ENCODE measurements at regions not wholly inside any gene's neighbourhood (a gene's known extent, or its start where the extent isn't known, plus 50 kb on each side); places are given as distances from the start of the nearest gene placed in this dataset.
"Not testable (repeated sequence)": the region's sequence is repeated elsewhere in the genome, so short reads cannot be mapped to it uniquely, and the experiment has no call there.

GRCh38 chr9:75362446-75362845 is 274.1 kb downstream of the OSTF1 start:
- not testable (repeated sequence) for DNase-seq; H3K27me3 Mint-ChIP-seq (ENCODE audit: low read depth); H3K4me3 Mint-ChIP-seq; H3K36me3 Mint-ChIP-seq (ENCODE audit: insufficient read depth); ATAC-seq; H3K4me1 Mint-ChIP-seq (ENCODE audit: low read depth)
- peaks cover 22% of the 10 kb centered on the region for H3K9me3 Mint-ChIP-seq

- ATAC-seq: no peak
- DNase-seq: no peak
- no peaks in the 10 kb centered on the region for H3K36me3 Mint-ChIP-seq (ENCODE audit: insufficient read depth)
- H3K4me3 Mint-ChIP-seq: no peak overlapping the region
- H3K27me3 Mint-ChIP-seq (ENCODE audit: low read depth): no peaks in the 10 kb centered on the region
- no peaks in the 10 kb centered on the region for H3K4me1 Mint-ChIP-seq (ENCODE audit: low read depth)
- H3K9me3 Mint-ChIP-seq: peaks cover 22% of the 10 kb centered on the region
These were observed 276.9 kb downstream of the OSTF1 start for GRCh38 chr9:75365196-75365595.

- DNase-seq (no peak), ATAC-seq (no peak)
- H3K9me3 Mint-ChIP-seq: peaks cover 2% of the 10 kb centered on the region
- H3K4me1 Mint-ChIP-seq (ENCODE audit: low read depth): no peaks in the 10 kb centered on the region
- H3K36me3 Mint-ChIP-seq (ENCODE audit: insufficient read depth): no peaks in the 10 kb centered on the region
- no peak overlapping the region for H3K4me3 Mint-ChIP-seq
- H3K27me3 Mint-ChIP-seq (ENCODE audit: low read depth): no peaks in the 10 kb centered on the region
These were observed 281.7 kb downstream of the OSTF1 start for GRCh38 chr9:75369989-75370388.

GRCh38 chr9:75372499-75373268 is 284.4 kb downstream of the OSTF1 start:
- no peaks in the 10 kb centered on the region for H3K9me3 Mint-ChIP-seq
- DNase-seq: no peak
- no peaks in the 10 kb centered on the region for H3K27me3 Mint-ChIP-seq (ENCODE audit: low read depth)
- H3K4me3 Mint-ChIP-seq: no peak overlapping the region
- ATAC-seq: no peak
- no peaks in the 10 kb centered on the region for H3K36me3 Mint-ChIP-seq (ENCODE audit: insufficient read depth)
- H3K4me1 Mint-ChIP-seq (ENCODE audit: low read depth): no peaks in the 10 kb centered on the region

- no peaks in the 10 kb centered on the region for H3K4me1 Mint-ChIP-seq (ENCODE audit: low read depth)
- no peaks in the 10 kb centered on the region for H3K27me3 Mint-ChIP-seq (ENCODE audit: low read depth)
- DNase-seq: no peak
- ATAC-seq: no peak
- H3K36me3 Mint-ChIP-seq (ENCODE audit: insufficient read depth): no peaks in the 10 kb centered on the region
- no peak overlapping the region for H3K4me3 Mint-ChIP-seq
- no peaks in the 10 kb centered on the region for H3K9me3 Mint-ChIP-seq
These were observed 288.5 kb downstream of the OSTF1 start for GRCh38 chr9:75376680-75377254.

DNA sequence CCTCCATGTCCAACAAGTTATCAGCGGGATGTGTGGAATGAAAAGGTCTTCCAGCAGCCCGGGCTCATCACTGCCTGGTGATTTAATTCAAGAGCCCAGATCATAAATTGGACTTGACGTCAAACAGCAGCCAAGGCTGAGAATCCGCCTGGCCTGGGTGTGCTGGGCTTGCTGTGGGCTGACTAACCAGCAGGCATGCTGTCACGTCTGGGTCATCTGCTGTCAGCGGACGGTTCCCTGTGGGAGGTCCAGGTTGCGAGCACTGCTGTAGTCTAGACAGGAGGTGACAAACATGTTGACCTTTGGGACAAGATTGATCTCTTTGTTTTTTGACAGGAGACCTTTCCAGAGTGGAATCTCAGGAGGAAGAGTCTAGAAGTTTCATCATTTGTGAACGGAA is 289.7 kb downstream of the OSTF1 start:
- Mint-ChIP-seq H3K9me3 (peaks cover 4% of the 10 kb centered on the region), H3K27me3 (ENCODE audit: low read depth) (no peaks in the 10 kb centered on the region), H3K4me1 (ENCODE audit: low read depth) (no peaks in the 10 kb centered on the region), H3K4me3 (no peak overlapping the region), H3K36me3 (ENCODE audit: insufficient read depth) (no peaks in the 10 kb centered on the region)
- no peak for DNase-seq
- no peak for ATAC-seq

- no peak for DNase-seq
- Mint-ChIP-seq H3K9me3 (peaks cover 4% of the 10 kb centered on the region), H3K36me3 (ENCODE audit: insufficient read depth) (no peaks in the 10 kb centered on the region), H3K4me3 (no peak overlapping the region), H3K4me1 (ENCODE audit: low read depth) (no peaks in the 10 kb centered on the region), H3K27me3 (ENCODE audit: low read depth) (no peaks in the 10 kb centered on the region)
- no peak for ATAC-seq
These were observed 290.6 kb downstream of the OSTF1 start for GRCh38 chr9:75378926-75379325.

GRCh38 chr9:75382126-75382525 is 293.8 kb downstream of the OSTF1 start:
- Mint-ChIP-seq H3K4me3 (no peak overlapping the region), H3K4me1 (ENCODE audit: low read depth) (no peaks in the 10 kb centered on the region), H3K36me3 (ENCODE audit: insufficient read depth) (no peaks in the 10 kb centered on the region), H3K27me3 (ENCODE audit: low read depth) (no peaks in the 10 kb centered on the region), H3K9me3 (peaks cover 25% of the 10 kb centered on the region)
- ATAC-seq (no peak), DNase-seq (no peak)

DNA sequence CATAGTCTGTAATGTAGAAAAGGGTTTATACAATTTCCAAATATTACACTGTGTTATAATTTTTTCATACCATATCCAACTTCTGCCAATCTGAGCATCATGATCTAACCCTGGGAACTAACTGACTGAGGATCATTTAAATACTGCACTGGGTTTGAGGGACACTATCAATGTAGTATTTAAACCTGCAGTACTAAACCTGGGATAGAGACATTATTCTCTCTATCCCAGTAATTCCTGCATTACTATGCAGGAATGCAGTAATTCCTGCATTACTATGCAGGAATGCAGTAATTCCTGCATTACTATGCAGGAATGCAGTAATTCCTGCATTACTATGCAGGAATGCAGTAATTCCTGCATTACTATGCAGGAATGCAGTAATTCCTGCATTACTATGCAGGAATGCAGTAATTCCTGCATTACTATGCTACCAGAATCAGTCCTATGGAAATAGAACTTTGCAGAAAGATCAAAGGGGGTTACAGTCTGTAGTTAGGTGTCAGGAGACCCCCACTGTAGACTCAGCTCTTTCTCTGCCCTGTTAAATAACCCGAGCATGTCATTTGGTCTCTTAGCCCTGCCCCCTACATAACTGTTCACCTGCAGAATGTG is 295.2 kb downstream of the OSTF1 start:
- not testable (repeated sequence) for H3K4me3 Mint-ChIP-seq; H3K27me3 Mint-ChIP-seq (ENCODE audit: low read depth); H3K36me3 Mint-ChIP-seq (ENCODE audit: insufficient read depth); ATAC-seq; DNase-seq; H3K4me1 Mint-ChIP-seq (ENCODE audit: low read depth)
- H3K9me3 Mint-ChIP-seq: peaks cover 25% of the 10 kb centered on the region

- H3K36me3 Mint-ChIP-seq (ENCODE audit: insufficient read depth): no peaks in the 10 kb centered on the region
These were observed 296.9 kb downstream of the OSTF1 start for GRCh38 chr9:75385236-75385635.

GRCh38 chr9:75389101-75389500 is 300.8 kb downstream of the OSTF1 start:
- peaks cover 21% of the 10 kb centered on the region for H3K9me3 Mint-ChIP-seq
- H3K4me1 Mint-ChIP-seq (ENCODE audit: low read depth): no peaks in the 10 kb centered on the region
- H3K4me3 Mint-ChIP-seq: no peak overlapping the region
- no peaks in the 10 kb centered on the region for H3K27me3 Mint-ChIP-seq (ENCODE audit: low read depth)
- ATAC-seq (no peak), DNase-seq (no peak)
- no peaks in the 10 kb centered on the region for H3K36me3 Mint-ChIP-seq (ENCODE audit: insufficient read depth)

More at GRCh38 chr9:75385236-75385635, 296.9 kb downstream of the OSTF1 start:
- Mint-ChIP-seq H3K27me3 (ENCODE audit: low read depth) (no peaks in the 10 kb centered on the region), H3K4me1 (ENCODE audit: low read depth) (no peaks in the 10 kb centered on the region), H3K4me3 (no peak overlapping the region), H3K9me3 (peaks cover 25% of the 10 kb centered on the region)
- ATAC-seq (no peak), DNase-seq (no peak)

DNA sequence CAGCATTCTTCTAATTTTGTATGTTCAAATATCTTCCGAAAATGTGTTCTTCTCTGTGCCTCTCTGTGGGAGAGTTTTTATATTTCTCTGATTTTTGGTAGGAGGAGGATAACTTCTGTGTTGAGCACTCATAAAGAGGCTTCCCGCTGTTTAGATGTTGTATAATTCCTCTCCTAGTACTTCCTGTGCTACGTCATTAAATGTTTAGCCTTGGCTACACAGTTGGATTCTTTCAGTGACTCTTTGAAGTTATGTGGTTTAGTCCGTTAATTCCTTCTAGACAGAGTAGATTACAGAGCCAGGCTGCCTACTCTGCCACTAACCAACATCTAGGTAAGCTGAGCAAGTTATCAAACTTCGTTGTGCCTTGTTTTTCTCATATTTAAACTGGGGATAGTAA is 302.6 kb downstream of the OSTF1 start:
- no peak for DNase-seq
- Mint-ChIP-seq H3K4me3 (no peak overlapping the region), H3K9me3 (peaks cover 4% of the 10 kb centered on the region), H3K27me3 (ENCODE audit: low read depth) (no peaks in the 10 kb centered on the region), H3K36me3 (ENCODE audit: insufficient read depth) (no peaks in the 10 kb centered on the region), H3K4me1 (ENCODE audit: low read depth) (no peaks in the 10 kb centered on the region)
- no peak for ATAC-seq

DNA sequence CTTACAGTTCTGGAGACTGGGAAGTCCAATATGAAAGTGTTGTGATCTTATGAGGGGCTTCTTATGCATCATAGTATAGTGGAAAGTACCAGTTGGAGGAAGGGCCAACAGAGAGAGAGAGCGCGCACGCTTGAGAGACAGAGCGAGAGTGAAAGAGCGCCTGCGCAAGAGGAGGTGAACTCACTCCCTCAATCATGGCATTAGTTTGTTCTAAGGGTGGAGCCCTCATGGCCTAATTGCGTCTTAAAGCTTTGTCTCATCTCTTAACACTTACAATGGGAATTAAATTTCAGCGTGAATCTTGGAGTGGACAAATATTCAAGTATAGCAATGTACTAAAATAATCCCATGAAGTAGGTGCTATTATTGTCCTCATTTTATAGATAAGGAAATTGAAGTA is 303.2 kb downstream of the OSTF1 start:
- ATAC-seq (no peak), DNase-seq (no peak)
- Mint-ChIP-seq H3K36me3 (ENCODE audit: insufficient read depth) (no peaks in the 10 kb centered on the region), H3K4me3 (no peak overlapping the region), H3K4me1 (ENCODE audit: low read depth) (no peaks in the 10 kb centered on the region), H3K9me3 (no peaks in the 10 kb centered on the region), H3K27me3 (ENCODE audit: low read depth) (no peaks in the 10 kb centered on the region)

GRCh38 chr9:75395336-75395735 is 307.0 kb downstream of the OSTF1 start:
- Mint-ChIP-seq H3K27me3 (ENCODE audit: low read depth) (no peaks in the 10 kb centered on the region), H3K4me3 (no peak overlapping the region), H3K36me3 (ENCODE audit: insufficient read depth) (no peaks in the 10 kb centered on the region), H3K4me1 (ENCODE audit: low read depth) (no peaks in the 10 kb centered on the region), H3K9me3 (no peaks in the 10 kb centered on the region)
- ATAC-seq: no peak
- DNase-seq: no peak

GRCh38 chr9:75397836-75398235 is 309.5 kb downstream of the OSTF1 start:
- no peaks in the 10 kb centered on the region for H3K4me1 Mint-ChIP-seq (ENCODE audit: low read depth)
- H3K4me3 Mint-ChIP-seq: no peak overlapping the region
- no peaks in the 10 kb centered on the region for H3K9me3 Mint-ChIP-seq
- DNase-seq (no peak), ATAC-seq (no peak)
- H3K27me3 Mint-ChIP-seq (ENCODE audit: low read depth): no peaks in the 10 kb centered on the region
- no peaks in the 10 kb centered on the region for H3K36me3 Mint-ChIP-seq (ENCODE audit: insufficient read depth)

Measured in activated T-cell treated with anti-CD3 and anti-CD28 coated beads, Interleukin-2, amount 50 U/mL, for 4 hours (primary cell).